NCI-H1930 (cell line): ENCODE measurements at regions not wholly inside any gene's neighbourhood (a gene's known extent, or its start where the extent isn't known, plus 50 kb on each side); places are given as distances from the start of the nearest gene placed in this dataset.
A peak's percentile ranks its signal among the peaks of the same experiment; 100 is the strongest.

ENCODE experiments used
- DNase-seq, 2 experiments: peaks; one replicate each; lab custom pipeline; 2025; lab: John Stamatoyannopoulos, UW

DNA sequence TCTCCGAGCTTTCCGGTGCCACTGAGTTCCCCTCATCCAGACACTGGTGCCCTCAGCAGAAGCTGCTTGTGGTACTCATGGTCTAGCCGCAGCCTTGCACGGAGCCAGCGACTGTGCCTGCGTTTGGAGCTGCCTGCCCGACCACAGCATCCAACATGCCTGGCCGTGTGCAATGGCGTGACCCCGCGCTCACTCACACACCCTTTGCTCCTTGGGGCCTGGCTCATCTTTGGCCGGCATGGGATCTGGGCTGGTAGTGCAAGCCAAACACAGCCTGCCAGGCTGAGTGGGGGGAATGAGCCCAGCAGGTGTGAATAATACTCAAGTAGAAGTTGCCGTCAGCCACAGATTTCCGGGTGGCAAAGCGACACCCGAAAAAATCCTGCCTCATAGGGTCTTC is 1178.7 kb upstream of the GBE1 start:
- no peak for DNase-seq

DNA sequence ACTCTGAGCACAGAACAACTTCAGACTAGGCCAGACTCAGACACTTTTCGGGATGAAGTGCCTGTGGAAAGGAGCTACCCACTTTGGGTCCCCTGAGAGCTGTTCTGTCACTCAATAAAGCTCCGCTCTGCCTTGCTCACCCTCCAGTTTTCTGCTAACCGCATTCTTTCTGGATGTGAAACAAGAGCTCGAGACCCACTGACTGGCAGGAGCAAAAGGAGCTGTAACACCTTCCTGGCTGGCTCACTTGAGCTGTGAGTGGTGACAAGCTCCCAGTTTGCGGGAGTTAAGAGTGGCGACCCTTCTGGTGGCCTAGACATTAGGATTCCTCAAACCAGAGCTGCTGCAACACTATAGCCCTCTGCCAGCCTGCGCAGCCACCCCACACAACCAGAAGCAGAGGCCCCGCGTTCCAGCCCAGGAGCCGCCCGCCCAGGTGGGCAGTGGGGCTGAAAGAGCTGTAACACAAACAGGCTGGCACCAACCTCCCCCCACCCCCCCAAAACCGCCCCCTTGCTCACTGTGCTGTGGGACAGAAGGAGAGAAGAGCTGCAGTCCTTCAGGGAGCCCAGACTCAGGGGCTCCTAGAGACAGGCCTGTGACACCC is 1178.1 kb upstream of the GBE1 start:
- no peak for DNase-seq

DNA sequence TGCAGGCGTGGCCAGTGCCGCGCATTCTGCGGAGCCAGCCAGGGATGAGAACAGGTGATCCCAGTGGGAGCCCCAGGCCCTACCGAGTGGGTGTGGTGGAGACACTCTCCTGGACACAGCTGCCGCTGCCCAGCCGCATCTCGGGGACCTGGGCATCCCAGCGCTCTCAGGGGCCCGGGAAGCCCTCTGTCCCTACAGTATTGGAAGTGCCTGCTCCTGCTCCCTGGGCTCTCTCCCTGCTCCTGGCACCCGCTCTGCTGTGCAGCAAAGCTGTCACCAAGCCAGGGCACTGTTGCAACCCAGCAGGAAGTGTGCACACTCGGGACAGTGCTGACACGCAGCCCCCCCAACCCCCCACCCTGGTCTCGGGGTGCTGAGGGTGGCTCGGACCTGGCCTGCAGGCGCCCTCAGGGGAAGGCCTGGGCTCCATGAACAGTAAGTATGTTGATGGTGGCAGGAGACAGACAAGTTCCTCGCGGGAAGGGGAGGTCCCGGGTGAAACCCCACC is 1177.4 kb upstream of the GBE1 start:
- no peak for DNase-seq

DNA sequence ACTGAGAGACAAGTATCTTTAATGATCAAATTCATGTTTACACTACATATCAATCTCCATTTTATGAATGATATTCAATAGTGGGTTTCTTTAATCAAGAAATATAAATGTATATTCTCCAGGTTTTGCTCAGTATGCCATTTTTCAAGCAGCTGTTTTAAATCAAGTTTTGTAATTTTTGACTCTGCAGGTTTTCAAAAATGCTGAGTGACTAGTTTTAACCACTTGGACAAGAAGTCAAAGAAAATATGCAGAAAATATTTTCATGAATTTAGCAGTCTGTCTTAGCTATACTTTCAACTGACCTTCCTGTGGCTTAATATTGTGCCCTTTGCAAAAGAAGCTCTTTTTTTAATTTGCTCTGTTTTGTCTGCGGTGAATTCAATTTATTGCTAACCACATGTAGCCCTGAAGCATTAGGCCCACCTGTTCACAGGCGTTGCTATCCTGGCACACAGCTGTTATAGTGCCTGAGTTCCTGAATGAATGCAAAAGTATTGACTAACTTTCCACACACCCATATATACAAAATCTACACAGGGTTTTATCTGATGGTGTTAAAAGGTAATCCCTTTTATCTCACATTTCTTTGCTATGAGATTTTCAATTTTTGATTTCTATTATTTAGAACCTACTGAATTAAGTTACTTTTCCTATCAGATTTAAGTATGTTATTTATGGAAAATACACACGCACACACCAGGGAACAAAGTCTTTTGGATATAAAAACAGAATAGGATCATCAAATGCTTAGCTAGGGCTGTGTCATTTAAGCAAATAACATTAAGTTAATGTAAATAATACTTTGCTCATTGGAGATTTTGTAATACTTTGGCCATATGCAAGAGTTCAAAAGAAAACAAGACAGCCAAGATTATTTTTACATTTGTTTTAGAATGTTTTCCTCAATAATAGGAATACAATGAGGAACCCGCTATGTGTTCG is 1166.1 kb upstream of the GBE1 start:
- DNase-seq: peak; percentile 26 to 27

DNA sequence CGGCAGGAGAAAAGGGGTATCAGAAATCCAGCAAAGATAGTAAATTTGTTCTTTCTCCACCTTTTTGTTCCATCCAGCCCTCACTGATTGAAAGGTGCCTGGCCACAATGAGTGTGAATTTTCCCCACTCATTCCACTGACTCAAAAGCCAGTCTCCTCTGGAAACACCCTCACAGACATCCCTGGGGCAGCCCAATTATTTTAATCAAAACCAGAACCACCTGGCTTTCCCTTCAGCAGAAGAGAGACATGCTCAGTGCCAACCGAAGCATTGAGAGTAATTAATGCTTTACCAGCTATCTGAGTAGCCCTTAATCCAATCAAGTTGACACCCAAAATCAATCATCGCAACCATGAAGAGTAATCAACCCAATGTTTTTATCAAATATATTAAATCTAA is 1129.6 kb upstream of the GBE1 start:
- no peak for DNase-seq

DNA sequence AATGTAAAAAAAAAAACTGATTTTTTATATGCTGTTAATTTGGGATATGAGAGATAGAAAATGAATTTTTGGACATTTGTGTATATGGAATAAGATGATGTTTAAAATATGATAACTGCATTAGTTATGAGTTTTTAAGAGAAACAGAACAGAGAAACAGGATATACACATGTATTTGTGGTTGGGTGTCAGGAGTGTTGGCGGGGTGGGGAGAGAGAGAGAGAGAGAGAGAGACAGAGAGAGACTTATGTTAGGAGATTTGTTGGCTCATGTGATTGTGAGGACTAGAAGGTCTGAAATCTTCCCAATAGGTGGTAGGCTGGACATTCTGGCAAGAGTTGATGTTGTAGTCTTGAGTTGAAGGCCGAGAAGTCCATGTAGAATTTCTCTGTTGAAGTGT is 1121.6 kb upstream of the GBE1 start:
- no peak for DNase-seq

DNA sequence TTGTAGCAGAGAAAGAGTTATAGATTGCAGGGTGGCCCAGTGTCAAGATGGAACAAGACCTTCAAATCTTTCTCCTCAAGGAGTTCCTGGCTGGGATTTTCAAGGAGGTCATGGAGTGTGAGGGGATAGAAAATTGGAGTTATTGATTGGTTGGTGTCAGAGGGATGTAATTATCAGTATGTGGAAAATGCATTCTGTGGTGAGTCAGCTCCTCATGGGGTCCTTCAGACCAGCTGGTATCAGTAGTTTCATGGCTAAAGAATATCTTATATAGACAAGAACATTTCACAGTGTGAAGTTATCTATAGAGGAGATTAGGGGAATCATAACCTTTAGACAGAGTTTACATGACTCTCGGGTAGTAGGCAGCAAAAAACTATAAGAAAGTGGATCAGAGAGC is 1114.0 kb upstream of the GBE1 start:
- DNase-seq: no peak

DNA sequence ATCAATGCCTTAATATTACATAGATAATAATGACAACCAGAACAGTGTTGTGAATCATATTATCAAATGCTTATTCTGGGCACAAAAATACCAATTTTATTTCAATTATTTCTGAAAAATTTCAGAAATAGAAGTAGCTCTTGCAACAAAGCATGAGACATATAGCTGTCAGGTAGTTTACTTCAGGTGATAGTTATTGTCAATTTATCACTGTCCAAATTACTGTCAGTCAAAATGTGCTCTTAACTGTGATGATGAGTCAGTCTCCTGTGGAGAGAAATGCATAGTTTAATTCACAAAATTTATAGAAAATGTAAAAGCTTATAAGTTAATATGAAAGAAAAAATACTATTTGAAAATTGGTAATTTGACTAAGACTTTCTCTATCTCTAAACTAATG is 1078.4 kb upstream of the GBE1 start:
- no peak for DNase-seq

DNA sequence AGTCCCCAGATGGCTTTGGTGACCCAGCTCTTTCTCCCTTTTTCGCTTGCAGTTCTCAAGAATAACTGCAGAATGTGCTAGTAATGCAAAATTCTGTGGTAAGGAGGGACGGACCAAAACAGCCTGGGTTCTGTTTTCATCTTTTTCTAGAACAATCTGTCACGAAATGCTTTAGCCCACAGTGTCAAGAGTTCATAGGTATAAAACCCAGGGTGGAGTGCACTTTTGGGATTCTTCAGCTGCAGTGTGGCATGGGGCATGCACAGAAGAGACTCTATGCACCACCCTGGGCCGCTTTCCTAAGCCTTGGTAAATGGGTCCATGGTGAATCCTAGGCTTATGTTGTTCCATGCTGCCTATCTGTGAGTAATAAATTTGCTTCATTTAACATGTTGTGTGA is 1072.7 kb upstream of the GBE1 start:
- DNase-seq: no peak

DNA sequence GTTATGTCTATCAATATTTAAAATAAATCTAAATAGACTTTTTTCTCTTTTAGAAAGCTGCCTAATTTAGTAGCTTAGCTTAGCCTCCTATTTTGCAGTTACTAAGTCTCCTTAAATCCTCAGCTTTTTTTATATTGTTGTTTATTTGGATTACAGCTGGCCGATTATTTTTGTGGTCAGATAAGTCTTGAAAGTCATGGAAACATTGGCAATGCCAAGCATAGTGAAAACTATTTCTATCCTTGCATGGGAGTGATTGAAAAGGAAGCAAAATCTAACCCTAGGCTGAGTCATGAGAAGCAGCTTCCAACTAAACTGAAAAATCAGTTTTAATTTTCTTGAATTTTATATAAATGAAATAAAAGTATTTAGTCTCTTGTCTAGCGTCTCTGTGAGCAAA is 1063.0 kb upstream of the GBE1 start:
- DNase-seq: no peak

DNA sequence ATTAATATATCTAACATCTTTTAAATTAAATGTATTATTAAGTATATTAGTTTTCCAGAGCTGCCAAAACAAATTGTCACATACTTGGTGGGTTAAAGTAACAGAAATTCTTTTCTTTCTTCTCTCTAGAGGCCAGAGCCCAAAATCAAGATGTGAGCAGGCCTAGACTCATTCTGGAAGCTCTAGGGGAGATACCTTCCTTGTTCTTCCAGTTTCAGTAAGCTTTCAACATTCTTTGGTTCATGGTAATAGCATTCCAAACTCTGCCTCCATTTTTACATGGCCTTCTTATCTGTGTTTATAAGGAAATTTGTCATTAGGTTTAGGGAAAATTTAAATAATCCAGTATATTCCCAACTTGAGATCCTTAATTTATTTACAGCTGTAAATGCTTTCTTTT is 1054.6 kb upstream of the GBE1 start:
- DNase-seq: no peak

DNA sequence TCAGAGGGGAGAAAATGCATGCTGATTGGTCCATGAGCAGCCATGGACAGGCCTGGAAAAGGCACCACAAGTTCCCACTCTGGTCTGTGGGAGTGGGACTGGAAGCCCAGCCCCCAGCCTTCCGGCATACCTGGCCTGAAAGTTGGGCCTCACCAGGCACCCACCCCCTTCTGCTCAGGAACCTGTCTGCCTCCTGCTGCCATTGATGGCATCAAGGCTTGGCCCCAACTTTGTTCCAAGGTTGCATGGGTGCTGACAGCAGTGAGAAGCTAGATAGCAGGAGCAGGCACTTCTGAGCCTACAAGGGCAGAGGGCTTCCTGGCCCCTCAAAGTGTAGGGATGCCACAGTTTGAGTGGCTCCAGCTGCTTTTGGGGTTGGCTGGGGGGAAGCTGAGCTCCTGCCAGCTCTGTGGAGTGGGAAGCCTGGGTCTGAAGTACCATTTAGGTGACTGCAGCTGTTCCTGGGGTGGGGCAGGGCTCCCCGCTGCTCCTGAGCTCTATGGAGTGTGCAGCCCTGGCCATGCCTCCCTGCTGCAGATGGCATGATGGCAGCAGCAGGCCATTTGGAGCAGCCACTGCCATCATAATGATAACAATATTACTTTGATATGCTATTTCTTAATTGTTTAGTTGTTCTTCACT is 1054.1 kb upstream of the GBE1 start:
- no peak for DNase-seq

DNA sequence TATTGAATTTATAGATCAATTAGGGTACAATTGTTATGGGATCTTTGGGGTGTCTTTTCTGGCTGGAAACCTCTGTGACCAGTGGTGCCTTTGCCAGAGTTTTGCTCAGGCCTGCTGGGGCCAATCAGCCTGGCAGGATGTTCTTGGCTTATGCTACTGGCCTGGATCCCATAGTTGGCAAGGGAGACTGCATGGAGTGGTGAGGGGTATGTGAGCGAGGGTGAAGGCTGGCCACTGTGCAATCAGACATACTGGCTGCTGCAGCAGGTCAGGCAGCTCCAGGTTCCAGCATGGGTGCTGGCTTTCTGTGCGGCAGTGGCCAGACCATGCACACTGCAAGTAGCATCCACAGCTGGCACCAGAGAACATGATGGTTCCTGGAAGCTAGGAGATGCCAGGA is 1053.2 kb upstream of the GBE1 start:
- no peak for DNase-seq

DNA sequence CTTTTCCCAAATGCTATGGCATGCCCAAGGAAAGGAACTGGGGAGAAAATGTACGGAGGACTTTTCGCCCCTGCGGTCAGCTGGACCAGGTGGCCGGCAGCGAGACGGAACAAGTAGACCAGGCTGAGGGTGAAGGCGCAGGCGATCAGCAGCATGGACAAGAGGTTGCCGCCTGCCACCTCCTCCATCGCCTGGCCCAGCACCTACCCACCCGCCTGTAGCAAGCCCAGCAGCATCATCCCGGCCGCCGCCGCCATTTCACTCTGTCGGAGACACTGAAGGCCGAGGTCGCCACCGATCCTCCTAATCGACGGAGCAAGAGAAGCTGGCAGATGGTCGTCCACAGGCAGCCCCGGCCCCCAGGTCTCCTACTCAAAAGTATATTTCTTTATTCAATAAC is 1046.3 kb upstream of the GBE1 start:
- no peak for DNase-seq

DNA sequence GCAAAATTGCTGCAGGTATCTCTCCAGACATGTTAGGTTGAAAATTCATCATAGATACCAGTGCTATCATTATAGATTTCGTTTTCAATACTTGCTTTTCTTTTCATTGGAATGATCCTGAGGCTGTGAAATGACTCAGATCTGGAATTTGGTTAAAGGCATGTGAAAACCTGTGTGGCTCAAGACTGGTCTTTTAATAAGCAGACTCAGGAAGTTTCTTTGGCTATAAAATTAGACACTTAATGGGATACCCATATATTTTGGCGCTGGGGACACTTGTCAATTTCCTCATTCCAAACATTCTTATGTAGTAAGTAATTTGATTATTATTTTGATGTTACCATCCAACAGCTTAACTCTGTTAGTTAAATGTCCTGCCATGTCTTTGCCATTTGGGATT is 1041.1 kb upstream of the GBE1 start:
- DNase-seq: no peak

DNA sequence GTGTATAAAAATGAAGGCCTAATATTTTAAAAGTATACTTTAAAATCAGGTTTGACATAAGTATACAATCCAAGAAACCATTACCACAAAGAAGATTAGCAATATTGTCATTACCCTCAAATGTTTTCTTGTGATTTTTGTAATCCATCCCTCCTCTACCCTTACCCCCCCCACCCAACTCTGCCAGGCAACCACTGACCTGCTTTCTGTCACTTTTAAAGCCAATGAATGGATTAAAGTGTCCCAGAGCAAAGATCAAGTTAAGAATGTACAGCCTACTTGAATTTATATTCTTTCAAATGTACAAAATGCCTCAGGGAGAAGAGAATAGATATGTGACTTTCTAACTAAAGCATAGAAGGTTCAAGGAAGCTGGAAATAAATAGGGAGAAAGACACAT is 1038.8 kb upstream of the GBE1 start:
- no peak for DNase-seq

DNA sequence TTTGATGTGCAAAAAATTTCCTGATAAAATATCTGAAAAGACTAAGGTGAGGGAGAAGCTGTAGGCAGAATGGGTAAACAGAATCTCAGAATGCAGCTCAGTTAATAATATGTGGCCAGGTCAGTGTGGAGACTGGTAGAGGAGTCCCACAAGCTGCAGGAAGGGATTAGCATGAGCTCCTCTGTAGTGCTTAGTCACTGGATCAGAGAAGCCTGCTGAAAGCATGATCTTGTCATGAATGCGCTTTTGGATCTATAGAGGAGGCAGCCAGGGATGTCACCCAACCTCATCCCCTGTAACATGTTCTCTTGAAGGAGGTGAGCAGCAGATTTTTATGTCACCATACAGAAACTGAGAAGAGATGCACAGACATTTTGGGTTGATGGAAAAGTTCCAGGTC is 1035.3 kb upstream of the GBE1 start:
- no peak for DNase-seq

DNA sequence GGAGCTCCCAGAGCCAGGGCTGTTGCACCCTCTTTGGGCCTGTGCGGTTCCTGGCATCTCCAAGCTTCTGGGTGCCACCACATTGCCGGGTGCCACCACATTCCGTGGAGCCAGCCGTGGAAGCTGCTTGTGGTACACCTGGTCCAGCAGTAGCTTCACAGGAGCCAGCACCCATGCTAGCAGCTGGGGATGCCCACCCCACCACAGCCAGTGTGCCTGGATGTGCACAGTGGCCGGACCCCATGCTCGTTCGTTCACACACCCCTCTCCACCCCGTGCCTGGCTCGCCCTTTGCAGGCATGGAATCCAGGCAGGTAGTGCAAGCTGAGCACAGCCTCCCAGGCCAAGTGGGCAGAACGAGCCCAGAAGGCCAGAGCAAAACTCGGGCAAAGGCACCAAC is 1029.8 kb upstream of the GBE1 start:
- DNase-seq: no peak

DNA sequence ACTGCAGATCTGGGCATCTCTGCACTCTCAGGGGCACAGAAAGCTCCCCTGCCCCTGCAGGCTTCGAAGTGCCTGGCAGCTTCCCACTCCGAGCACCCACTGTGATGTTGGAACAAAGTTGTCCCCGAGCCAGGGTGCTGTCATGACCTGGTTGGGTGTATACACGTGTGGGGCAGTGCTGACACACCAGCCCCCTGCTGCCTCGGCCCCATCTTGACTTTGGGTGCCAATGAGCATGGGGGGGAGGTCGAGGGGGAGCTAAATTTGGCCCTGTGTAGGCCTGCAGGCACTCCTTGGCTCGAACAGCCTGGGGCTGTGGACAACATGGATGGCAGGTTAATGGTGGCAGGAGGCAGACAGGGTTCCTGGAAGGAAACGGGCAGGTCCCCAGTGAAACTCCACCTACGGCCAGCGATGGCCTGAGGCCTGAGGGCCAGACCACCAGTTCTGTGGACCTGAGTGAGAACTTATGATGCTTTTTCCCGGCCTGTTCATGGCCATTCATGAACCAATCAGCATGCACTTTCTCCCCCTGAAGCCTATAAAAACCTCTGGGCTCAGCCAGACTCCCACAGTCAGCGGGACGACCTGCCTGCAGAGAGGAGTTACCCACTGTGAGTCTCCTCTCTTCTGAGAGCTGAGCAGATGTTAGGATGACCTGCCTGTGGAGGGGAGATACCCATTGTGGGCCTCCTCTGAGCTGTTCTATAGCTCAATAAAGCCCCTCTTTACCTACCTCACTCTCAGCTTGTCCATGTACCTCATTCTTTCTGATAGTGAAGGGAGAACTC is 1029.1 kb upstream of the GBE1 start:
- DNase-seq: no peak

DNA sequence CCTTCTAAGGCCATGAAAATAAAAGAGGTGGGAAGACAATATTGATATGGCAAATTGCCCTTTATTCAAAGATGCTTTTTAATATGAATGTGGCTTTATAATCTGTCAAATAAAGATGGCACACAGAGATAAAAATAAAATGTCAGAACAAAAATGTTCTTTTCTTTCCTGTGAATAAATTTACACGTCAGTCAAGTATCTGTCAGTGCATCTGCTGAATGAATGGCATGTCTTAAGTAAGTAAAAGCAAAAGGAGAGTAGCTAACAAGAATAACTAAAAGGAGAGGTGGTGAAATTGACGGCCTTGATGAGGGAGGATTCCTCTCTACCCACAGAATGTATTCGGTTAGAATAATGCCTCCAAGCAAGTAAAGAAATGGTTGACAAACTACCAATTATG is 1021.7 kb upstream of the GBE1 start:
- DNase-seq: no peak

DNA sequence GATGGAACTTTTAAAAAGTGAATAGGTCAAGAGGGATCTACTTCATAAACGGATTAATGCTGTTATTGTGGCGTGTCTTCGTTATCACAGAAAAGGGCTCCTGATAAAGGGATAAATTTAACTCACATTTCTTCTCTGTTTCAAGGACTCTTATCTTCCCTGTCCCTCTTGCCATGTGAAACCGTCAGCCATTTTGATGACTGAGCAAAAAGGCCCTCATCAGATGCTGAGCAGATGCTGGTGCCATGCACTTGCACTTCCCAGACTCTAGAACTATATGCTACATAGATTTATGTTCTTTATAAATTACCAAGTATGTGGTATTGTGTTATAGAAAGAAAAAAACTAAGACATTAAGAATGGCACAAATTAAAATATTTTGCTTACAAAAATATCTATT is 1011.8 kb upstream of the GBE1 start:
- DNase-seq: no peak

DNA sequence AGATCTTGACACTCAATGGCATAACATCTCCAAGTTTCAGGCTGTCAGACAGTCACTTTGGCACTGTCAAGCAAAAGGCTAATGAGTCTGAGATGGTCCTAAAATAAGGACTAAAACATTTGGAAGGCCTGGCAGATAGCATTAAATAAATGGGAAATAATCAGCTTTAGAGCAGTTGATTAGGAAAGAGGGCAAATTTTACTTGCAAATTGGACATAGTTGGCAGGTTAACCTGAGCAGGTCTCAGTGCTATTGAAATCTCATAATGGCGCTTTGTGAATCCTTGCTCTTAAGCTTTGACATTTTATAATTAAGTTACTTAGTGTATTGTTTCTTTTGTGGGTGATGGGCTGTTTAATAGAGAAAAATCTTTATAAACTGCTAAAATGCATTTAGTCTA is 1003.1 kb upstream of the GBE1 start:
- no peak for DNase-seq
